ENCODE measurements at regions not wholly inside any gene's neighbourhood (a gene's known extent, or its start where the extent isn't known, plus 50 kb on each side); places are given as distances from the start of the nearest gene placed in this dataset.

- DNase-seq, result no peak
Measured at GRCh38 chr9:16314476-16314875, 556.0 kb downstream of the BNC2 start.

GRCh38 chr9:16315720-16316119 is 554.8 kb downstream of the BNC2 start:
- DNase-seq, result no peak

- DNase-seq, result no peak
Measured at GRCh38 chr9:16316456-16316855, 554.0 kb downstream of the BNC2 start.

- DNase-seq, result no peak
Measured at GRCh38 chr9:16316911-16317817, 553.3 kb downstream of the BNC2 start.

- no peak for DNase-seq
Measured at GRCh38 chr9:16318516-16319060, 551.9 kb downstream of the BNC2 start.

GRCh38 chr9:16319646-16320045 is 550.8 kb downstream of the BNC2 start:
- no peak for DNase-seq

- DNase-seq, result no peak
Measured at GRCh38 chr9:16320338-16320902, 550.0 kb downstream of the BNC2 start.

- no peak for DNase-seq
Measured at GRCh38 chr9:16321461-16322119, 548.9 kb downstream of the BNC2 start.

GRCh38 chr9:16322849-16323248 is 547.6 kb downstream of the BNC2 start:
- no peak for DNase-seq

- DNase-seq, result no peak
Measured at GRCh38 chr9:16325966-16326365, 544.5 kb downstream of the BNC2 start.

GRCh38 chr9:16328349-16328748 is 542.1 kb downstream of the BNC2 start:
- no peak for DNase-seq

- DNase-seq, result no peak
Measured at GRCh38 chr9:16329671-16330113, 540.8 kb downstream of the BNC2 start.

- DNase-seq, result no peak
Measured at GRCh38 chr9:16331031-16331430, 539.4 kb downstream of the BNC2 start.

GRCh38 chr9:16331527-16331926 is 538.9 kb downstream of the BNC2 start:
- DNase-seq, result no peak

- no peak for DNase-seq
Measured at GRCh38 chr9:16333691-16334090, 536.8 kb downstream of the BNC2 start.

- DNase-seq, result no peak
Measured at GRCh38 chr9:16335788-16336580, 534.5 kb downstream of the BNC2 start.

- no peak for DNase-seq
Measured at GRCh38 chr9:16336833-16337232, 533.6 kb downstream of the BNC2 start.

- no peak for DNase-seq
Measured at GRCh38 chr9:16337322-16338029, 533.0 kb downstream of the BNC2 start.

- no peak for DNase-seq
Measured at GRCh38 chr9:16341177-16341576, 529.3 kb downstream of the BNC2 start.

GRCh38 chr9:16342246-16343020 is 528.0 kb downstream of the BNC2 start:
- no peak for DNase-seq
